ENCODE measurements at regions not wholly inside any gene's neighbourhood (a gene's known extent, or its start where the extent isn't known, plus 50 kb on each side); places are given as distances from the start of the nearest gene placed in this dataset.

DNA sequence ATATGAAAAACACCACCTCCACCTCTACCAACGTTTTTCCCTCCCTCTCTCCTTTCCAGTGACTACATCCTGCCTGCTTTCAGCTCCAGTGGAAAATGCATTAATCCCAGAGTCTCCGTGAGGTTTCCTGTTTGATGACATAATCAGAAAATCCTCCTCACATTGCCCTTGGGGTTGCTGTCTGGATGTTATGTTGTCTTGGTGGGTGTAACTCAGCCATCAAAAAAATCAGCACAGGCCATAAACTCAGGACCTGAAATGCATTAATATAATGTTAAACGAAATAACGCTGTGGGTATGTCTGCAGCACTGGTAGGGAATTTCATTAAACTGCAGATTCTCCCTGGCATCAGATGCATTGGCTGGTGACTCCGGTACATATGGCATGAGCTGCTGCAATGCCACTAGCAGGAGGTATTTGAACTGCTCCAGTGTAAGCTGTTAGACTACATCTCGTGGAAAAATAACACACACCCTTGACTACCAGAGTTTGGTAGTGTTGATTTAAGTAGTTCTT lies 297.8 kb downstream of the PRL start:
- TF ChIP-seq EZH2 (IDR thresholded peaks at IDR 0.05; ENCODE audit: insufficient read depth, poor library complexity, severe bottlenecking) (no peak), EZH2phosphoT487 (IDR thresholded peaks at IDR 0.05; ENCODE audit: insufficient read depth, low read depth) (no peak)
